IMR-90 (cell line): ENCODE measurements at regions not wholly inside any gene's neighbourhood (a gene's known extent, or its start where the extent isn't known, plus 50 kb on each side); places are given as distances from the start of the nearest gene placed in this dataset.
A peak's percentile ranks its signal among the peaks of the same experiment; 100 is the strongest.

Experiments used
- ATAC-seq: fragments of 200-7000 bp; cut with Tn5 transposase; 2 replicates; pipeline ENCODE4 v1.9.1; 2020; ENCODE audit warnings: low read depth, mild to moderate bottlenecking, moderate library complexity
- BruUV-seq: library from RNA; stranded (reverse); fragments of 400-500 nt; replicated peaks from 2 replicates; lab custom pipeline; 2021; lab: Mats Ljungman, UMichigan
- CTCF ChIA-PET: fragments of 300-600 bp; formaldehyde crosslinking; extraction: SDS; loops from one replicate; lab custom pipeline; 2021; ENCODE audit warnings: antibody characterized with exemption; lab: Yijun Ruan, JAX
- POLR2A ChIA-PET: fragments of 300-600 bp; sonication (Branson Sonifier 250); formaldehyde crosslinking; loops from one replicate; lab custom pipeline; 2022; ENCODE audit warnings: antibody characterized with exemption; ENCODE audit not compliant: unreplicated experiment; lab: Charles Lee
- DNase-seq: peaks from one replicate; pipeline ENCODE4 v3.0.0; 2013
- H2AFZ ChIP-seq: replicated peaks from 2 replicates; pipeline ENCODE3; 2013; ENCODE audit warnings: low read length, mild to moderate bottlenecking; ENCODE audit not compliant: poor library complexity
- H2AK5ac ChIP-seq: 2 replicates; pipeline ENCODE4 v1.6.1; 2013; ENCODE audit warnings: low read depth, low read length, inconsistent platforms
- H2AK9ac ChIP-seq: replicated peaks from 2 replicates; pipeline ENCODE3; 2013; ENCODE audit warnings: mild to moderate bottlenecking, low read depth, low read length, moderate library complexity; ENCODE audit not compliant: poor library complexity
- H2BK120ac ChIP-seq: 2 replicates; pipeline ENCODE4 v1.6.1; 2013; ENCODE audit warnings: low read depth, low read length, inconsistent platforms
- H2BK15ac ChIP-seq: 3 replicates; pipeline ENCODE4 v1.6.1; 2013; ENCODE audit warnings: low read depth, low read length, inconsistent platforms
- H2BK20ac ChIP-seq: 2 replicates; pipeline ENCODE4 v1.6.1; 2013; ENCODE audit warnings: low read depth, mild to moderate bottlenecking, inconsistent platforms, low read length, moderate library complexity
- H2BK5ac ChIP-seq: 2 replicates; pipeline ENCODE4 v1.6.1; 2013; ENCODE audit warnings: mild to moderate bottlenecking, low read depth, low read length, inconsistent platforms; ENCODE audit not compliant: poor library complexity, severe bottlenecking
- H3K14ac ChIP-seq: replicated peaks from 2 replicates; pipeline ENCODE4 v1.6.1; 2013; ENCODE audit warnings: low read depth, low read length, inconsistent platforms
- H3K18ac ChIP-seq: 2 replicates; pipeline ENCODE4 v1.6.1; 2013; ENCODE audit warnings: low read depth, low read length, control low read depth
- H3K23ac ChIP-seq: 2 replicates; pipeline ENCODE4 v1.6.1; 2013; ENCODE audit warnings: low read depth, low read length, inconsistent platforms
- H3K27ac ChIP-seq: 2 replicates; pipeline ENCODE4 v1.5.1; 2013; ENCODE audit warnings: mild to moderate bottlenecking, control low read depth, low read length; ENCODE audit not compliant: insufficient read depth
- H3K27me3 ChIP-seq: 2 replicates; pipeline ENCODE4 v1.6.1; 2013; ENCODE audit warnings: low read length; ENCODE audit not compliant: control insufficient read depth, insufficient read depth
- H3K36me3 ChIP-seq: 2 replicates; pipeline ENCODE4 v1.6.1; 2013; ENCODE audit warnings: low read length, mixed read lengths; ENCODE audit not compliant: control insufficient read depth, insufficient read depth
- H3K4ac ChIP-seq: 2 replicates; pipeline ENCODE4 v1.6.1; 2013; ENCODE audit warnings: low read depth, low read length, inconsistent platforms
- H3K4me1 ChIP-seq: 2 replicates; pipeline ENCODE4 v1.6.1; 2013; ENCODE audit warnings: low read length, mixed read lengths; ENCODE audit not compliant: control insufficient read depth, insufficient read depth
- H3K4me2 ChIP-seq: 2 replicates; pipeline ENCODE4 v1.6.1; 2013; ENCODE audit warnings: low read depth, mild to moderate bottlenecking, control low read depth, low read length, moderate library complexity
- H3K4me3 ChIP-seq: 2 replicates; pipeline ENCODE4 v1.5.1; 2013; ENCODE audit warnings: low read depth, mild to moderate bottlenecking, control low read depth, low read length, moderate library complexity; ENCODE audit not compliant: insufficient read depth
- H3K56ac ChIP-seq: 2 replicates; pipeline ENCODE4 v1.6.1; 2013; ENCODE audit warnings: low read length, inconsistent platforms; ENCODE audit not compliant: insufficient read depth; ENCODE audit errors: extremely low read depth
- H3K79me1 ChIP-seq, 2 experiments: 2 replicates each; pipeline ENCODE4 v1.6.1; 2013; ENCODE audit warnings: low read length in 2 of 2, inconsistent platforms in 1 of 2, low read depth in 1 of 2
- H3K9ac ChIP-seq: 2 replicates; pipeline ENCODE4 v1.6.1; 2013; ENCODE audit warnings: low read depth, low read length, control low read depth
- H3K9me1 ChIP-seq: 2 replicates; pipeline ENCODE4 v1.6.1; 2013; ENCODE audit warnings: low read length, inconsistent platforms; ENCODE audit not compliant: insufficient read depth
- H3K9me3 ChIP-seq: 2 replicates; pipeline ENCODE4 v1.6.1; 2013; ENCODE audit warnings: low read length; ENCODE audit not compliant: control insufficient read depth, insufficient read depth
- H4K20me1 ChIP-seq: 2 replicates; pipeline ENCODE4 v1.6.1; 2013; ENCODE audit warnings: low read length, inconsistent platforms; ENCODE audit not compliant: insufficient read depth
- H4K5ac ChIP-seq: 2 replicates; pipeline ENCODE4 v1.6.1; 2013; ENCODE audit warnings: mild to moderate bottlenecking, low read depth, low read length, control low read depth
- H4K8ac ChIP-seq, 2 experiments: 2 replicates each; pipeline ENCODE4 v1.6.1; 2013; ENCODE audit warnings: low read depth in 2 of 2, low read length in 2 of 2, control low read depth in 1 of 2, inconsistent platforms in 1 of 2
- H4K91ac ChIP-seq: 2 replicates; pipeline ENCODE4 v1.6.1; 2013; ENCODE audit warnings: low read depth, low read length, inconsistent platforms; ENCODE audit not compliant: insufficient read depth
- POLR2A ChIP-seq: IDR thresholded peaks from 2 replicates; pipeline ENCODE4 v1.6.1; 2012; ENCODE audit warnings: mild to moderate bottlenecking, low read depth, low read length
- WGBS, 2 experiments: methylation state at CpG; one replicate each; pipeline versions ENCODE4 v1.1.5 to v1.1.7; 2013; ENCODE audit warnings: missing lambda C conversion rate in 2 of 2; ENCODE audit not compliant: insufficient read length in 1 of 2; ENCODE audit errors: extremely low coverage in 2 of 2; 5-methylcytosine and 5-hydroxymethylcytosine counted together
- dilution Hi-C: fragments of 300-500 bp; cut with HindIII; formaldehyde crosslinking; loops from one replicate; pipeline ENCODE4 v1.14.3; 2018; ENCODE audit warnings: low sequenced_read_pairs; ENCODE audit not compliant: unreplicated experiment
- in situ Hi-C: fragments of 300-500 bp; cut with MboI; formaldehyde crosslinking; loops from 3 replicates; pipeline ENCODE4 v1.14.3; 2019; ENCODE audit warnings: low sequenced_read_pairs, inconsistent platforms, mixed read lengths
- intact Hi-C: fragments of 100-400 bp; cut with micrococcal nuclease; formaldehyde crosslinking; loops from 2 replicates; pipeline ENCODE4 v1.10.0; 2022

DNA sequence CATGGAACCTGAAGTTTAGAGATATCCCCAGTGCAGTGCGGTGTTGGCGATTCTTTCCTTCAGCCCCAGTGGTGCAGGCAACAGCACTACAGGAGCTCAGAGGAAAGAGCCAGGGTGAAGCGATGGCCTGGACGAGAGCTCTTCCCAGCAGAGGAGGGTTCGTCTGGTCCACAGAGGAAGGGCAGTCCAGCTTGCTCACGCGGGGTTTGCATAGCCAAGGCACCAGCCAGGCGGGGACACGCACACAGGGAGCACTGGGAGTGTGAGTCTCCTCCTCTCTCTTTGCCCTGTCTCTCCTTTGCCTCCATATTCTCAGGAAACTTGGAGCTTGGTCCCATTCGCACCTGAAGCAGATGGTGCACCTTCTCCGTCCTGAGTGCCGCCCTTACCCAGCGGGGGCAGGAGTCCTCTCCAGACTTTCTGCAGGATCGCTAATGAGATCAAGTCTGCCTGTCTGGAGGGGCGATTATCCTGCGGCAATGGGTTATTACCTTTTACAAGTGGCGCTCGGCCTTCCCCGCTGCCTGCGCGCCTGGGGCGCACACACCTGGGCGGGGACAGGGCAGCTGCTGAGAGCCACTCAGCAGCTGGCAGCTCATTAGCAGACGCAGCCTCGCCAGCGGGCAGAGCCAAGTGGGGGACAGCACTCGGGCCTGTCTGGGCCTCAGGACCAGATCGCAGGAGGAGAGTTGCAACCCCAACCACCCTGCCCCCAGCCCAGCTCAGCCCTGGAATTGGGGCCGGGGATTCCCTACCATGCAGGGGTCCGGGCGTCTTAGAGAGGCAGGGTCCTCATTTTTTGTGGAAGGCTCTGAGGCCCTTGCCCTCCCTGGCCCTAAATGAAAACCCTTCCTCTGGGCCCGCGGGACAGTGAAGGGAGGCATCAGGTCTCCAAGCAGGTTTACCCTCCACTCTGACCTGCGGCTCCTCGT, 119.0 kb upstream of the MEF2A start:
- Histone ChIP-seq H4K20me1 (no peaks in the 10 kb centered on the region), H3K18ac (no peak overlapping the region), H3K9me1 (peaks cover 10% of the 10 kb centered on the region), H3K79me1 (peaks cover 0 to 3% of the 10 kb centered on the region in 2 experiments; a peak in 1 of 4 replicates), H4K91ac (no peak overlapping the region), H3K9ac (no peak overlapping the region), H3K4me1 (peaks cover 8% of the 10 kb centered on the region), H3K27me3 (no peaks in the 10 kb centered on the region), H2BK15ac (no peak overlapping the region; the same call in 2 of the 3 replicates), H3K9me3 (no peaks in the 10 kb centered on the region), H2BK20ac (no peak overlapping the region), H2AK5ac (peak overlapping the region; percentile 3; the same call in 1 of the 2 replicates), H3K4me3 (no peak overlapping the region), H3K36me3 (no peaks in the 10 kb centered on the region), H4K5ac (no peak overlapping the region), H2BK5ac (no peak overlapping the region), H3K56ac (no peak overlapping the region), H2AFZ (no peak overlapping the region), H3K14ac (no peak overlapping the region), H2AK9ac (peak overlapping the region; percentile 62), H3K27ac (no peak overlapping the region), H4K8ac (no peak overlapping the region), H3K4ac (no peak overlapping the region), H3K4me2 (no peak overlapping the region), H2BK120ac (no peak overlapping the region), H3K23ac (no peak overlapping the region)
- WGBS, 2 experiments: 87% methylated on average over 16 of the region's 35 CpGs; no CpG with 5 or more reads in 1 of the 2 experiments
- BruUV-seq: no TSS peak
- TF ChIP-seq POLR2A: no peak
- DNase-seq (no peak), ATAC-seq (no peak)
- in situ Hi-C loops: no loop called here
- CTCF ChIA-PET: no interaction called here
- dilution Hi-C loops: no loop called here
- POLR2A ChIA-PET: no interaction called here
- intact Hi-C loops: no loop called here
